Activated CD4-positive, alpha-beta memory T cell treated with anti-CD3 and anti-CD28 coated beads, Interleukin-2, amount 10 ng/mL, durations not matched to agents 7 days and 5 days (primary cell): ENCODE measurements at regions not wholly inside any gene's neighbourhood (a gene's known extent, or its start where the extent isn't known, plus 50 kb on each side); places are given as distances from the start of the nearest gene placed in this dataset.
"Not testable (repeated sequence)": the region's sequence is repeated elsewhere in the genome, so short reads cannot be mapped to it uniquely, and the experiment has no call there.

Source experiments
- CTCF ChIA-PET: fragments of 350-600 bp; sonication (Branson Sonifier 250); formaldehyde crosslinking; loops from one replicate; lab custom pipeline; 2021; ENCODE audit warnings: antibody characterized with exemption, inconsistent platforms; lab: Charles Lee
- POLR2A ChIA-PET: fragments of 350-600 bp; sonication (Branson Sonifier 250); formaldehyde crosslinking; loops from one replicate; lab custom pipeline; 2021; ENCODE audit warnings: antibody characterized with exemption; lab: Charles Lee
- DNase-seq: peaks from one replicate; pipeline ENCODE4 v3.0.0-alpha.2; 2020
- H3K27ac Mint-ChIP-seq: one replicate; pipeline ENCODE4 v1.8.0; 2021; ENCODE audit warnings: mild to moderate bottlenecking, mixed read lengths
- H3K27me3 Mint-ChIP-seq: one replicate; pipeline ENCODE4 v1.8.0; 2021; ENCODE audit warnings: mixed read lengths
- H3K36me3 Mint-ChIP-seq: one replicate; pipeline ENCODE4 v1.8.0; 2021; ENCODE audit warnings: low read depth, mixed read lengths
- H3K4me1 Mint-ChIP-seq: one replicate; pipeline ENCODE4 v1.8.0; 2021; ENCODE audit warnings: mixed read lengths
- H3K4me3 Mint-ChIP-seq: one replicate; pipeline ENCODE4 v1.8.0; 2021; ENCODE audit warnings: mild to moderate bottlenecking, mixed read lengths
- H3K9me3 Mint-ChIP-seq: one replicate; pipeline ENCODE4 v1.8.0; 2021; ENCODE audit warnings: mixed read lengths

DNA sequence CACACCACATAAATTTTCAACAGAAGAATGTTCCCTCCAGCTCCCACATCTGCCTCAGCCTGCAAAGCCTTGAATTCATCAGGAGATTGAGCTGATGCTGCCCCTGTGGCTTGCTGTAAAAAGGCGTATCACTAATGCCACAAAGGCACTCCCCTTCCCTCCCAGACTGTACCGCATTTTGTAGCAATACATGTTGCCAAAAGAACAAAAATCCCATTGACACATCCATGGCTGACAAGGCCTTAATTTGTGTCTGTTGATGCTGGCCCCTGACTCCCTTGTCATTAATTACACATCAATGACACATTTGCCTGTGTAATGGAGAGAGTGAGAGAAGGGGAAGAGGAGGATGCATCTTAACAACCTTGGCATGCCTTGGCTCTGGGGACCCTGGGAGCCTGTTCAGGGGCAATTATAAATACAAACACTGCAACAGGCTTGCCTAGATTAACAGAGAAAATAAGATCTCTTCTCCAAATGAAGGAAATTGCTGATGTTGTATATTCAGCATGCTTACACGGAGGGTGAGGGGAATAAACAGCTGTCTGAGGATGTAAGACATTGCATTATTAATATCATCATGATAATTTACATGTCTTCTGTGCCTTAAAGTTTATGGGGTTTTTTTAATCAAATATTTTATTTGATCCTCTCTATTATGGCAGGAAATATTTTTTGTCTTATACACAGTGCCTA is 264.0 kb downstream of the SUCLG1 start:
- ChIA-PET CTCF (no interaction called here), POLR2A (no interaction called here)
- Mint-ChIP-seq H3K9me3 (no peaks in the 10 kb centered on the region), H3K4me1 (no peaks in the 10 kb centered on the region), H3K27ac (no peak overlapping the region), H3K4me3 (no peak overlapping the region), H3K27me3 (no peaks in the 10 kb centered on the region), H3K36me3 (no peaks in the 10 kb centered on the region)
- DNase-seq: no peak

DNA sequence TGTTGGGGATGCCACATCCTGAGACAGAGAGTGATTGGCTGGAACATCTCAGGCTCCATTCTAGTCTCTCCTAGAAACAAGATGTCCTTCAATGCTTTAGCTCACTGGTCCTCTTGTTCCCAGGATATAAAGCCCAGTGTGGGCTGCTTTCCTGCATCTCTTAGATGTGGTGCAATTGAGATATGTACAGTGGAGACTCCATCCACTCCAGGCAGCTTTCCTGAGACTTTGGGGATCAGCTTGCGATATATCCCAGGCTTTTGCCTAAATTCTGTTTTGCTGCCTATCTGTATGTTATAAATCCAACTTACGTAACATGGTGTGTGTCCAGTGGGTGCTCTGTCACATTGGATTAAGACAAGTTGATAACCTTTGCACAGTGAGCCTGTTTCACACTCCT is 264.9 kb downstream of the SUCLG1 start:
- H3K27ac Mint-ChIP-seq: no peak overlapping the region
- H3K9me3 Mint-ChIP-seq: no peaks in the 10 kb centered on the region
- DNase-seq: no peak
- H3K4me3 Mint-ChIP-seq: no peak overlapping the region
- H3K36me3 Mint-ChIP-seq: no peaks in the 10 kb centered on the region
- ChIA-PET CTCF (no interaction called here), POLR2A (no interaction called here)
- H3K4me1 Mint-ChIP-seq: no peaks in the 10 kb centered on the region
- H3K27me3 Mint-ChIP-seq: no peaks in the 10 kb centered on the region

DNA sequence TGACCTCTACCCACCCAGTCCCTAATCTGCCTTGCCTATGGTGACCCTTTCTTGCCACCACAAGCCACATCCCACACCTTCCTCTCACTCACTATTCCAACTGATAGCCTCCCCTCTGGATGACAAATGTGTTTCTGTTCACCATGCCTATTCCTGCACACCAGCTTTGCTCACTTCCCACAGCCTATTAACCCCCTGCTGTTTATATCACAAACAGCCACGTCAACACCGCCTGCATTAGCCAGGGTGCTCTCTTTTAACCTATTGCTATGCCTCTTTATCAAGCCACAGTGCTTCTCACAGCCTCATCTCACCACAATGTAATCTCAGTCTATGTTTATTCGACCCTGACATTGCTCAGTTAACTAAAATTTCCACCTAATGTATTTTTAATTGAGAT is 271.8 kb downstream of the SUCLG1 start:
- Mint-ChIP-seq H3K36me3 (no peaks in the 10 kb centered on the region), H3K27ac (no peak overlapping the region), H3K27me3 (peaks cover 5% of the 10 kb centered on the region), H3K4me1 (no peaks in the 10 kb centered on the region), H3K9me3 (no peaks in the 10 kb centered on the region), H3K4me3 (no peak overlapping the region)
- CTCF ChIA-PET: no interaction called here
- DNase-seq: no peak
- POLR2A ChIA-PET: no interaction called here

DNA sequence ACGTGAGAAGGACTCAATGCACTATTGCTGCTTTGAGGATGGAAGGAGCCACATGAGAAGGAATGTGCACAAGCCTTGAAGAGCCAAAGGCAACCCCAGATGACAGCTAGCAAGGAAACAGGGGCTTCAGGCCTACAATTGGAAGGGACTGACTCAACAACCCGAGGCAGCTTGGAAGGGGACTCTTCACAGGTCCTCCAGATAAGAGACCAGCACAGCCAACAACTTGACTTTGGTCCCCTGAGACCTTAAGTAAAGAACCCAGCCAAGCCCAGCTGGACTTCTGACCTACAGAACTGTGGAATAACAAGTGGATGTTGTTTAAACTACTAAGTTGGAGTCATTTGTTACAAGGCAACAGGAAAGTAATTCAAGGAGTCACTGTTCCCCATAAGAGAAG is 277.2 kb downstream of the SUCLG1 start:
- Mint-ChIP-seq H3K27ac (no peak overlapping the region), H3K9me3 (no peaks in the 10 kb centered on the region), H3K36me3 (no peaks in the 10 kb centered on the region), H3K4me1 (no peaks in the 10 kb centered on the region), H3K4me3 (no peak overlapping the region), H3K27me3 (peaks cover under 1% of the 10 kb centered on the region)
- ChIA-PET POLR2A (no interaction called here), CTCF (no interaction called here)
- DNase-seq: no peak

DNA sequence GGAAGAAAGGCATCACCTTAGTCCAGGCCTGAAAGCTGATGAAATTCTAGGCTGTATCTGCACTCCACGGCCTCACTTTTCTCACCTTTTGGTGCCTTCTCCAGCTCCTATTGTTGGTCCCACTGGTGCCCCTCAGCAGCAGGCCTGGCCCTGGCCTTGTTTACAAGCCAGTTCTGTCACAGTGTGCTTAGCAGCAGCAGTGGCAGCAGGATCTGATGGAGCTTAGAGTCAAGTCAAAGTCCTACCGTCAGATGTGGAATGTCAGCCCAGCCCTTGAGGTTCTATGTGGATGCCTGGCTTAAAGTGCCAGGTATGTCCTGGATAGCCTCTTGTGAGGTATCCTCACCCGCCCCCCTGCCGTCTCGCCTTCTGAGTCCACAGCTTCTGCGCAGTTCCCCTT is 281.3 kb downstream of the SUCLG1 start:
- Mint-ChIP-seq H3K27me3 (no peaks in the 10 kb centered on the region), H3K9me3 (no peaks in the 10 kb centered on the region), H3K4me1 (no peaks in the 10 kb centered on the region), H3K27ac (no peak overlapping the region), H3K4me3 (no peak overlapping the region), H3K36me3 (no peaks in the 10 kb centered on the region)
- ChIA-PET CTCF (interaction anchor here (0.8 kb wide), 1 partner anchor 20 kb away, joined by 3 read pairs; no protein-coding TSS in a partner anchor), POLR2A (no interaction called here)
- no peak for DNase-seq

DNA sequence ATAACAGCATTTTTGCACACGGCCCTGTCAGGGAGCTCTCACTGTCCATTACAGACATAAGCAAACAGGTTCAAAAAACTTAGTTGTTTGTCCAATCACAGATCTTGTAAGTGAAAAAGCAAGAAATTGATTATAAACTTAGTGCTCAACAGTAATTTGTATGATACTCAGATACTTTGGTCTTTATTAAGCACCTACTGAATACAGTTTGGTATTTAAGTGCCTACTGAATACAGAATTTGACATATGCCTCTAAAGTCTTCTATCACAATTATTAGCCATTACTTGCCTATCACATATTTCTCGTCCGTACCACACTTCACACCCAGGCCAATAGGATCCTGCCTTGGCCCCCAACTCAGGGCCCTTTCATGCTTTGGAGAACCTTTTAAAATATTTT is 283.1 kb downstream of the SUCLG1 start:
- H3K9me3 Mint-ChIP-seq: no peaks in the 10 kb centered on the region
- H3K4me1 Mint-ChIP-seq: no peaks in the 10 kb centered on the region
- DNase-seq: no peak
- H3K27me3 Mint-ChIP-seq: no peaks in the 10 kb centered on the region
- no peak overlapping the region for H3K4me3 Mint-ChIP-seq
- H3K27ac Mint-ChIP-seq: no peak overlapping the region
- ChIA-PET POLR2A (no interaction called here), CTCF (no interaction called here)
- no peaks in the 10 kb centered on the region for H3K36me3 Mint-ChIP-seq

DNA sequence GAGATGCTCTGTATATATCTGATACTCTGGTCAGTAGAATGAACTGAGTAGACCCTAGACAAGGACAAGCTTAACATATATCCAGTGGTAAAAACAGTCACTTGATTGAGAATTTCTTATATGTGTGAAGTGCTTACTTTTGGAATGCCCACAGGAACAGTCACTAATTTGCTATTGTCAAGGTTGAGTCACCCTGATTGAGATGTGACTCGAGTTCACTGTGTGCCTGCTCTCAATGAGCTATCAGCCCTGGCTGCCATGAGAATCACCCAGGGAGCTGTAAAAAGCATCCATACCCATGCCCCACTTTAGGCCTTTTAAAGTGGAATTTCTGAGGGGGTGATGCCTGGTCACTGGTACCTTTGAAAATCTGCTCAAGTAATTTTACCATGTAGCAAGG is 283.7 kb downstream of the SUCLG1 start:
- H3K4me3 Mint-ChIP-seq: no peak overlapping the region
- ChIA-PET POLR2A (no interaction called here), CTCF (interaction anchor here (0.7 kb wide), 1 partner anchor 345 kb away, joined by 3 read pairs; no protein-coding TSS in a partner anchor)
- no peaks in the 10 kb centered on the region for H3K4me1 Mint-ChIP-seq
- H3K27ac Mint-ChIP-seq: no peak overlapping the region
- no peaks in the 10 kb centered on the region for H3K27me3 Mint-ChIP-seq
- H3K9me3 Mint-ChIP-seq: no peaks in the 10 kb centered on the region
- no peaks in the 10 kb centered on the region for H3K36me3 Mint-ChIP-seq
- DNase-seq: no peak

DNA sequence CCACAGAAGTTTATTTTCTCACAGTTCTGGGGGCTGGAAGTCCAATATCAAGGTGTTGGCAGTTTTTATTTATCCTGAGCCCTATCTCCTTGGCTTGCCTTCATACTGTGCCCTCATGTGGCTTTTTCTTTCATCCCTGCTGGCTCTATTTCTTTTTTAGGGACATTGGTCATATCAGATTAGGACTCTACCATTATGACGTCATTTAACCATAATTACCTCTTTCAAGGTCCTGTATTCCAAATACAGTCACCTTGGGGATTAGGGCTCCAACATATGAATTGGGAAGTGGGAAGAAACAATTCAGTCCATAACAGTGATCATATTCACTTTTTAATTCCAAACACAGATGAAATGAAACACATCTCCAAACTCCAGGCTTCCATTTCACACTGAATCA is 286.0 kb downstream of the SUCLG1 start:
- no peak for DNase-seq
- ChIA-PET POLR2A (no interaction called here), CTCF (no interaction called here)
- H3K4me3 Mint-ChIP-seq: no peak overlapping the region
- H3K4me1 Mint-ChIP-seq: no peaks in the 10 kb centered on the region
- H3K36me3 Mint-ChIP-seq: no peaks in the 10 kb centered on the region
- no peak overlapping the region for H3K27ac Mint-ChIP-seq
- H3K27me3 Mint-ChIP-seq: no peaks in the 10 kb centered on the region
- H3K9me3 Mint-ChIP-seq: no peaks in the 10 kb centered on the region

DNA sequence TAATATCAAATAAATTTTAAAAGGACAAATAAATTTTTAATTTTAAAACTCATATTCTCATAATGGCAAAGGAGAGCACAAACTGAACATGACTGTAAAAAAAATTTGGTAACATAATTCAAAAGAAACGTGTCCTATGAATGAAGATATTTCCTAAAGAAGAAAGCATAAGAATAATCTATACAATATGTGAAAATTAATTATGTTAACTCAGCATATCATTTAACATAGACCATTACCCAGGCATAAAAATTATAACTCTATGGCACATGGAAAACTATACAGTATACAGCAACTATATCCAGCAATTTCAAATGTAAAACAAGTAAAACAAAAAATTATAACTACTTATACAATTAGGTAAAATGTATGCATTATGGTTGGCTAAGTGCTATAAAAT is 288.1 kb downstream of the SUCLG1 start:
- H3K4me1 Mint-ChIP-seq: no peaks in the 10 kb centered on the region
- ChIA-PET POLR2A (no interaction called here), CTCF (no interaction called here)
- H3K27ac Mint-ChIP-seq: no peak overlapping the region
- H3K4me3 Mint-ChIP-seq: no peak overlapping the region
- DNase-seq: no peak
- H3K9me3 Mint-ChIP-seq: no peaks in the 10 kb centered on the region
- no peaks in the 10 kb centered on the region for H3K36me3 Mint-ChIP-seq
- no peaks in the 10 kb centered on the region for H3K27me3 Mint-ChIP-seq

DNA sequence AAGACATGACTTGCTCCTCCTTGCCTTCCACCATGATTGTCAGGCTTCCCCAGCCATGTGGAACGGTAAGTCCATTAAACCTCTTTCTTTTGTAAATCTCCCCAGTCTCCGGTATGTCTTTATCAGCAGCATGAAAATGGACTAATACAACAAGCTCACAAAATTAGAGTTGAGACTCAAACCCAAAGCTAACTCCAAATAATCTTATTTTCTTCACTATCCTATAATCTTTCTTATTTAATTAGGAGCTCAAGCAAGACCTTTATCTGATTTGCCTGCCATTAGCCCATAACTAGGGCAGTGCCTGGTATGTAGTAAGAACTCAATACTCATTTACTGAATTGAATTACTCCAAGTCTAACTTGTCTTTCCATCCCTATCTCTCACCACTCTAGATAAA is 289.2 kb downstream of the SUCLG1 start:
- Mint-ChIP-seq H3K36me3 (no peaks in the 10 kb centered on the region), H3K27ac (no peak overlapping the region), H3K27me3 (peaks cover 2% of the 10 kb centered on the region), H3K9me3 (no peaks in the 10 kb centered on the region), H3K4me3 (no peak overlapping the region), H3K4me1 (no peaks in the 10 kb centered on the region)
- ChIA-PET CTCF (no interaction called here), POLR2A (no interaction called here)
- DNase-seq: no peak

DNA sequence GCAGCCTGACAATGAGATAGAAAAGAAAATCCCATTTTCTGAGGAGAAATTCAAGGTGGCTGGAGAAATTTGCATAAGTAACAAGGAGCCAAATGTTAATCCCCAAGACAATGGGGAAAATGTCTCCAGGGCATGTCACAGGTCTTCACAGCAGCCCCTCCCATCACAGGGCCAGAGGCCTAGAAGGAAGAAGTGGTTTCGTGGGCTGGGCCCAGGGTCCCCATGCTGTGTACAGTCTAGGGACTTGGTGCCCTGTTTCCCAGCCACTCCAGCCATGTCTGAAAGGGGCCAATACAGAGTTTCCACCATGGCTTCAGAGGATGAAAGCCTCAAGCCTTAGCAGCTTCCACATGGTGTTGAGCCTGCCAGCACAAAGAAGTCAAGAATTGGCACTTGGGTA is 290.5 kb downstream of the SUCLG1 start:
- H3K36me3 Mint-ChIP-seq, CTCF ChIA-PET, H3K4me3 Mint-ChIP-seq, H3K27me3 Mint-ChIP-seq, DNase-seq, H3K27ac Mint-ChIP-seq, H3K9me3 Mint-ChIP-seq, POLR2A ChIA-PET, H3K4me1 Mint-ChIP-seq: not testable (repeated sequence)

DNA sequence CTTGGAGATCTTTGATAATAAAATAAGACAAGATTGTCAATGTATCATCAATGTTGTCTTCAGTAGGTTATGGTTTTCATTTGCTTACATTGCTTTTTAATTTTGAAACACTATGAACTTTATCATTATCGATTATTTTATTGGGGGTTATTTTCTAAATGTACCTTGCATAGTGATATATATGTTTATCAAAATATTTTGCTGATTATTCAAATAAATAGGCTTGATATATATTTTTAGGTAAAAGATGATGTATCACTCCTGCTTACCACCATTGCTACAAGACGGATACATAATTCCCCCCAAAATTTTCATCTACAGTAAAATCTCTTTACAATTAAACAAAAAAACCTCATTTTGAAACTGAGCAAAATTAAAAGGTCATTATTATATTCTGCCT is 293.8 kb downstream of the SUCLG1 start:
- Mint-ChIP-seq H3K9me3 (no peaks in the 10 kb centered on the region), H3K4me1 (no peaks in the 10 kb centered on the region), H3K4me3 (no peak overlapping the region), H3K36me3 (no peaks in the 10 kb centered on the region), H3K27me3 (peaks cover 3% of the 10 kb centered on the region), H3K27ac (no peak overlapping the region)
- POLR2A ChIA-PET: no interaction called here
- no peak for DNase-seq
- CTCF ChIA-PET: no interaction called here

DNA sequence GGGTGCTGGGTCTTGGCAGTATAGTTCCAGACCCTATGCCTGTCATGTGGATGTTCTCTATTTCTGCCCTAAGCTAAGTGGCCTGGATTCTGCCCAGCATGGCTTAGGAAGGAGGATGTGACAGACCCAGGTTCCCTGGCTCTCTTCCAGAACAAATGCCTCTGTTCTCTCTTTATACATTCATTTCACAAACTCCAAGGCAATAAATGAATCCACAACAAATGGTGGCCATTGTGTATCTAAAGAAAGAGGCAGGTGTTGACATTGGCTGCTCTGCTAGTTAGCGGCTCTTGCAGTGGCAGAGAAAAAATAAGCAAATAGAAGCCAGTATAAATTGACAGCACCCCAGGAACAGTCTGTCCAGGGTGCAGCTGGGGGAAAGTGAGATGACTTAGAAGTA is 298.6 kb downstream of the SUCLG1 start:
- Mint-ChIP-seq H3K27ac (no peak overlapping the region), H3K27me3 (peaks cover 3% of the 10 kb centered on the region), H3K9me3 (no peaks in the 10 kb centered on the region), H3K36me3 (no peaks in the 10 kb centered on the region), H3K4me3 (no peak overlapping the region), H3K4me1 (no peaks in the 10 kb centered on the region)
- ChIA-PET POLR2A (no interaction called here), CTCF (no interaction called here)
- no peak for DNase-seq

DNA sequence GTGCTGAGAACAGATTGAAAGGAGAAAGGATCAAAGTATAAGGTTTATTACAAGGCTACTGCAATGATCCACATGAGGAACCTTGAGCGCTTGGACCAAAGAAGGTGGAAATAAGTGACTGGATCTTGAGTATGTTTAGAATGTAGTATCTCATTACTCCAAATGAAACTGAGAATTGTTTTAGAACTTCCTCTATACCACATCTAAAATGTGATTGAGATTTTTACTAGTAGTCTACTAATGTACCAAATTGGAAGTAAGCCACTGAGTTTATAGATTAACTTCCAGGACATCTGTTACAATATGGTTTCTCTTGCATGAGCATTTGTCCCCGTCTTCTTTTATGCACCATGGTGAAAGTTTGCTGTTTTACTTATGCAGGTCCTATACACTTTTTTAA is 300.5 kb downstream of the SUCLG1 start:
- POLR2A ChIA-PET: no interaction called here
- Mint-ChIP-seq H3K9me3 (no peaks in the 10 kb centered on the region), H3K36me3 (no peaks in the 10 kb centered on the region), H3K27ac (no peak overlapping the region), H3K4me3 (no peak overlapping the region), H3K4me1 (no peaks in the 10 kb centered on the region), H3K27me3 (no peaks in the 10 kb centered on the region)
- CTCF ChIA-PET: no interaction called here
- no peak for DNase-seq
